ENCODE measurements at regions not wholly inside any gene's neighbourhood (a gene's known extent, or its start where the extent isn't known, plus 50 kb on each side); places are given as distances from the start of the nearest gene placed in this dataset.

DNA sequence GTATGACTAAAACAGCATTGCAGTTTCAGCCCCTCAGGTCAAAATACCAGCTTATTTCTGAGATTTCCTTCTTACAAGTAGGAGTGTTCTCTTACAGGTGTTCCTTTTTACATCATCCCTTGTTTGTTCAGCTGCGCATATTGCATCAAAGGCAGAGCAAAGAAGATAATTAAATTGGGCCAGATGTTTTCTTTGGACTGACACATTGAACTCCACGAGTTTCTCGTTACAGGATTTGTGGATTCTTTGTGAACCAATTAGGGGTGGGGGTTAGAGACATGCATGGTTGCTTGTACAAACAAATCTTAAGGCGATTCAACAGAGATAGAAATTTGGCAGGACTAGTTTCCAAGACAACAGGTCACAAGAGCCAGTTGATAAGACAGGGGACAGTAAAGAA lies 95.7 kb downstream of the SPANXN4 start:
- TF ChIP-seq, protein P1, sequence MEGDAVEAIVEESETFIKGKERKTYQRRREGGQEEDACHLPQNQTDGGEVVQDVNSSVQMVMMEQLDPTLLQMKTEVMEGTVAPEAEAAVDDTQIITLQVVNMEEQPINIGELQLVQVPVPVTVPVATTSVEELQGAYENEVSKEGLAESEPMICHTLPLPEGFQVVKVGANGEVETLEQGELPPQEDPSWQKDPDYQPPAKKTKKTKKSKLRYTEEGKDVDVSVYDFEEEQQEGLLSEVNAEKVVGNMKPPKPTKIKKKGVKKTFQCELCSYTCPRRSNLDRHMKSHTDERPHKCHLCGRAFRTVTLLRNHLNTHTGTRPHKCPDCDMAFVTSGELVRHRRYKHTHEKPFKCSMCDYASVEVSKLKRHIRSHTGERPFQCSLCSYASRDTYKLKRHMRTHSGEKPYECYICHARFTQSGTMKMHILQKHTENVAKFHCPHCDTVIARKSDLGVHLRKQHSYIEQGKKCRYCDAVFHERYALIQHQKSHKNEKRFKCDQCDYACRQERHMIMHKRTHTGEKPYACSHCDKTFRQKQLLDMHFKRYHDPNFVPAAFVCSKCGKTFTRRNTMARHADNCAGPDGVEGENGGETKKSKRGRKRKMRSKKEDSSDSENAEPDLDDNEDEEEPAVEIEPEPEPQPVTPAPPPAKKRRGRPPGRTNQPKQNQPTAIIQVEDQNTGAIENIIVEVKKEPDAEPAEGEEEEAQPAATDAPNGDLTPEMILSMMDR (conservative IDR thresholded peaks at IDR 0.05; ENCODE audit: low read depth, low read length): no peak
- no peak for TF ChIP-seq CEBPB (IDR thresholded peaks at IDR 0.05; ENCODE audit: low read depth, low read length)
- TF ChIP-seq POLR2A (IDR thresholded peaks at IDR 0.05; ENCODE audit: low read depth, low read length): no peak
- TF ChIP-seq, protein P2, sequence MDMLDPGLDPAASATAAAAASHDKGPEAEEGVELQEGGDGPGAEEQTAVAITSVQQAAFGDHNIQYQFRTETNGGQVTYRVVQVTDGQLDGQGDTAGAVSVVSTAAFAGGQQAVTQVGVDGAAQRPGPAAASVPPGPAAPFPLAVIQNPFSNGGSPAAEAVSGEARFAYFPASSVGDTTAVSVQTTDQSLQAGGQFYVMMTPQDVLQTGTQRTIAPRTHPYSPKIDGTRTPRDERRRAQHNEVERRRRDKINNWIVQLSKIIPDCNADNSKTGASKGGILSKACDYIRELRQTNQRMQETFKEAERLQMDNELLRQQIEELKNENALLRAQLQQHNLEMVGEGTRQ (IDR thresholded peaks at IDR 0.05; ENCODE audit: low read depth, low read length): no peak
- no peak for TF ChIP-seq RAD21 (IDR thresholded peaks at IDR 0.05; ENCODE audit: low read length)
- no peak for TF ChIP-seq MAFK (IDR thresholded peaks at IDR 0.05; ENCODE audit: low read depth, low read length)
- no peak for TF ChIP-seq CHD1 (IDR thresholded peaks at IDR 0.05; ENCODE audit: low read depth, low read length)
- no peak for TF ChIP-seq RFX5 (IDR thresholded peaks at IDR 0.05; ENCODE audit: low read depth, low read length)
- TF ChIP-seq SMC3 (IDR thresholded peaks at IDR 0.05; ENCODE audit: low read depth, low read length): no peak
- no peak for TF ChIP-seq BHLHE40 (IDR thresholded peaks at IDR 0.05; ENCODE audit: low read depth, low read length)
- no peak for TF ChIP-seq FOS (IDR thresholded peaks at IDR 0.05; ENCODE audit: low read depth, low read length)
- TF ChIP-seq MXI1 (IDR thresholded peaks at IDR 0.05; ENCODE audit: borderline replicate concordance, low read depth, low read length): no peak

Measured in IMR-90 (cell line).